Gastroesophageal sphincter (tissue), 3 donors: ENCODE measurements at regions not wholly inside any gene's neighbourhood (a gene's known extent, or its start where the extent isn't known, plus 50 kb on each side); places are given as distances from the start of the nearest gene placed in this dataset.

Source experiments
- CTCF ChIP-seq, 4 experiments: fragments of 200-600 bp in 2 of 4; fragments of 450-650 bp in 2 of 4; sonication (generic) in 1 of 4; IDR thresholded peaks; one replicate each; pipeline ENCODE4 v1.5.1; 2017 to 2019; ENCODE audit warnings: antibody characterized with exemption in 4 of 4, mild to moderate bottlenecking in 2 of 4, moderate library complexity in 2 of 4
- EP300 ChIP-seq: sonication (generic); formaldehyde crosslinking; IDR thresholded peaks from one replicate; pipeline ENCODE4 v1.6.1; 2017; ENCODE audit warnings: antibody characterized with exemption, mild to moderate bottlenecking
- POLR2A ChIP-seq, 2 donors: fragments of 450-650 bp; IDR thresholded peaks; one replicate each; pipeline ENCODE4 v1.6.1; 2017; ENCODE audit warnings: antibody characterized with exemption in 2 of 2, mild to moderate bottlenecking in 2 of 2, moderate library complexity in 1 of 2
- POLR2AphosphoS5 ChIP-seq: sonication (generic); formaldehyde crosslinking; IDR thresholded peaks from one replicate; pipeline ENCODE4 v1.6.1; 2017; ENCODE audit warnings: antibody characterized with exemption

- TF ChIP-seq CTCF (IDR thresholded peaks at IDR 0.05) (no peak), POLR2A (IDR thresholded peaks at IDR 0.05) (no peak), EP300 (no peak), POLR2AphosphoS5 (no peak)
Measured at GRCh38 chr1:216910081-216910840, 187.0 kb upstream of the ESRRG start.
